Cardiac muscle cell (in vitro differentiated cells and primary cell): ENCODE measurements at regions not wholly inside any gene's neighbourhood (a gene's known extent, or its start where the extent isn't known, plus 50 kb on each side); places are given as distances from the start of the nearest gene placed in this dataset.

Experiments used
- DNase-seq, 2 donors: peaks; one replicate each; pipeline versions ENCODE4 v3.0.0 to v3.0.0-alpha.2; 2010 to 2017; ENCODE audit warnings: low read depth in 1 of 2, low spot score in 1 of 2
- H3K27ac ChIP-seq: fragments of 200-600 bp; sonication (generic); 2 replicates; pipeline ENCODE4 v1.5.1; 2016
- H3K27me3 ChIP-seq: fragments of 200-600 bp; sonication (generic); 2 replicates; pipeline ENCODE4 v1.6.0; 2016; ENCODE audit warnings: control low read depth
- H3K36me3 ChIP-seq: fragments of 200-600 bp; sonication (generic); 2 replicates; pipeline ENCODE4 v1.5.1; 2016; ENCODE audit warnings: control low read depth
- H3K4me1 ChIP-seq: fragments of 200-600 bp; sonication (generic); 2 replicates; pipeline ENCODE4 v1.8.1; 2017; ENCODE audit warnings: low read depth, mild to moderate bottlenecking, mixed run types
- H3K4me3 ChIP-seq: fragments of 200-600 bp; sonication (generic); 2 replicates; pipeline ENCODE4 v1.5.1; 2016; ENCODE audit warnings: mild to moderate bottlenecking
- H3K9me3 ChIP-seq: fragments of 200-600 bp; sonication (generic); 2 replicates; pipeline ENCODE4 v1.5.1; 2017; ENCODE audit warnings: low read depth, mild to moderate bottlenecking, control low read depth
- CTCF ChIP-seq: IDR thresholded peaks from 2 replicates; pipeline ENCODE4 v1.5.1; 2012; ENCODE audit warnings: low read depth, mild to moderate bottlenecking, low read length

- TF ChIP-seq CTCF = no peak
- Histone ChIP-seq H3K9me3 (no peaks in the 10 kb centered on the region), H3K4me3 (no peak overlapping the region), H3K36me3 (no peaks in the 10 kb centered on the region), H3K4me1 (no peaks in the 10 kb centered on the region), H3K27ac (no peak overlapping the region), H3K27me3 (no peaks in the 10 kb centered on the region)
- no peak for DNase-seq
These were observed 84.9 kb upstream of the MRPS9 start for GRCh38 chr2:104952976-104953375.

- TF ChIP-seq CTCF = no peak
- no peak for DNase-seq
- Histone ChIP-seq H3K27me3 (no peaks in the 10 kb centered on the region), H3K4me1 (no peaks in the 10 kb centered on the region), H3K4me3 (no peak overlapping the region), H3K9me3 (no peaks in the 10 kb centered on the region), H3K36me3 (no peaks in the 10 kb centered on the region), H3K27ac (no peak overlapping the region)
These were observed 72.0 kb upstream of the MRPS9 start for GRCh38 chr2:104965900-104966299.

GRCh38 chr2:104969564-104969963, 68.3 kb upstream of the MRPS9 start:
- TF ChIP-seq CTCF = no peak
- DNase-seq = no peak
- no peak overlapping the region for H3K4me3 ChIP-seq
- H3K27me3 ChIP-seq = no peaks in the 10 kb centered on the region
- no peaks in the 10 kb centered on the region for H3K4me1 ChIP-seq
- H3K36me3 ChIP-seq = no peaks in the 10 kb centered on the region
- H3K9me3 ChIP-seq = no peaks in the 10 kb centered on the region
- H3K27ac ChIP-seq = no peak overlapping the region

- Histone ChIP-seq H3K27ac (no peak overlapping the region), H3K36me3 (no peaks in the 10 kb centered on the region), H3K4me3 (no peak overlapping the region), H3K9me3 (no peaks in the 10 kb centered on the region), H3K4me1 (no peaks in the 10 kb centered on the region), H3K27me3 (no peaks in the 10 kb centered on the region)
- no peak for DNase-seq
- no peak for TF ChIP-seq CTCF
These were observed 62.5 kb upstream of the MRPS9 start for GRCh38 chr2:104975371-104975770.

- Histone ChIP-seq H3K27me3 (no peaks in the 10 kb centered on the region), H3K4me1 (no peaks in the 10 kb centered on the region), H3K9me3 (no peaks in the 10 kb centered on the region), H3K4me3 (no peak overlapping the region), H3K36me3 (no peaks in the 10 kb centered on the region), H3K27ac (no peak overlapping the region)
- no peak for TF ChIP-seq CTCF
- DNase-seq = no peak
These were observed 62.0 kb upstream of the MRPS9 start for GRCh38 chr2:104975851-104976250.

GRCh38 chr2:104976603-104977120, 61.2 kb upstream of the MRPS9 start:
- H3K4me1 ChIP-seq = no peaks in the 10 kb centered on the region
- no peak for DNase-seq
- H3K4me3 ChIP-seq = no peak overlapping the region
- no peaks in the 10 kb centered on the region for H3K9me3 ChIP-seq
- H3K27me3 ChIP-seq = no peaks in the 10 kb centered on the region
- TF ChIP-seq CTCF = no peak
- no peaks in the 10 kb centered on the region for H3K36me3 ChIP-seq
- H3K27ac ChIP-seq = no peak overlapping the region
